Heart left ventricle (tissue), 16 donors: ENCODE measurements at regions not wholly inside any gene's neighbourhood (a gene's known extent, or its start where the extent isn't known, plus 50 kb on each side); places are given as distances from the start of the nearest gene placed in this dataset.

Source experiments
- ATAC-seq, 4 donors: fragments of 200-7000 bp; cut with Tn5 transposase; one replicate each; pipeline ENCODE4 v1.9.1; 2020 to 2022; ENCODE audit warnings: moderate library complexity in 4 of 4, mild to moderate bottlenecking in 3 of 4, moderate number of reproducible peaks in 1 of 4
- DNase-seq, 5 donors: peaks; one replicate each; pipeline ENCODE4 v3.0.0-alpha.2; 2020
- H3K27ac ChIP-seq, 12 donors: fragments of 200-600 bp; sonication (generic) in 4 of 12; one replicate each; pipeline versions ENCODE4 v1.5.0 to v1.8.0; 2016 to 2022; ENCODE audit warnings: mild to moderate bottlenecking in 2 of 12
- H3K27me3 ChIP-seq, 9 donors: fragments of 200-600 bp; sonication (generic) in 2 of 9; one replicate each; pipeline versions ENCODE4 v1.5.1 to v1.8.0; 2016 to 2022; ENCODE audit warnings: mild to moderate bottlenecking in 3 of 9
- H3K36me3 ChIP-seq, 9 donors: fragments of 200-600 bp; sonication (generic) in 2 of 9; one replicate each; pipeline versions ENCODE4 v1.5.0 to v1.8.0; 2018 to 2022; ENCODE audit warnings: mild to moderate bottlenecking in 2 of 9
- H3K4me1 ChIP-seq, 12 donors: fragments of 200-600 bp; sonication (generic) in 4 of 12; one replicate each; pipeline versions ENCODE4 v1.5.0 to v1.8.0; 2016 to 2022; ENCODE audit warnings: mild to moderate bottlenecking in 3 of 12
- H3K4me3 ChIP-seq, 12 donors: fragments of 200-600 bp; sonication (generic) in 4 of 12; one replicate each; pipeline versions ENCODE4 v1.5.0 to v1.8.0; 2017 to 2022; ENCODE audit warnings: mild to moderate bottlenecking in 9 of 12, moderate library complexity in 4 of 12
- H3K9me3 ChIP-seq, 12 donors: fragments of 200-600 bp; sonication (generic) in 4 of 12; one replicate each; pipeline versions ENCODE4 v1.5.0 to v1.8.0; 2016 to 2022; ENCODE audit warnings: mild to moderate bottlenecking in 1 of 12
- POLR2A ChIP-seq, 2 donors: fragments of 450-650 bp; IDR thresholded peaks; one replicate each; pipeline ENCODE4 v1.6.1; 2017; ENCODE audit warnings: antibody characterized with exemption in 2 of 2, mild to moderate bottlenecking in 2 of 2, moderate library complexity in 2 of 2
- WGBS, 4 donors: extraction: QIAGEN DNeasy Blood & Tissue Kit in 2 of 4; methylation state at CpG; one replicate each; pipeline versions ENCODE4 v1.1.5 to v1.1.7; 2013 to 2018; 5-methylcytosine and 5-hydroxymethylcytosine counted together
- intact Hi-C, 10 donors: fragments of 100-400 bp; cut with DNase I; formaldehyde crosslinking; loops; one replicate each; pipeline versions ENCODE4 v1.11.1 to v1.14.2; 2022
- TF ChIP-seq, protein P1 (sequence below), 12 donors: fragments of 200-600 bp; sonication (generic) in 4 of 12; IDR thresholded peaks; one replicate each; pipeline versions ENCODE4 v1.5.0 to v1.8.0; 2018 to 2022; ENCODE audit warnings: antibody characterized with exemption in 12 of 12, mild to moderate bottlenecking in 5 of 12
- donor health status: ischemic (EF 13 %, LVEDD 7.1; RV severe dilation, severe dysfunction).
- donor health status: healthy with polysubstance abuse.
- donor health status: DM: no; HTN: yes; CAD: no.
- donor health status: DM: no; HTN: no; CAD: no.
- donor health status: ischemic (EF 25% LVEDD 6.9; RV normal size, moderate dysfunction).
- donor health status: ischemic (EF 25% LVEDD 5.7; RV mildly dilated, moderate dysfunction).
- donor health status: healthy.
- donor health status: DM: yes; HTN: yes; CAD: no.
- donor health status: ischemic (EF 35%, LVEDD 5.7; RV mildly dilated, moderate dysfunction).
- donor health status: nonischemic (EF 11% LVEDD 7.7; RV severe dilation, severe dysfunction).
- donor health status: DM: yes; HTN: yes; CAD: no.
- donor health status: PGD.
- donor health status: ischemic (EF 29% LVEDD 5.4; RV normal size, mild dysfunction).
- donor health status: nonischemic (EF 23%, LVEDD 6.1; RV moderate dilation, normal function).

DNA sequence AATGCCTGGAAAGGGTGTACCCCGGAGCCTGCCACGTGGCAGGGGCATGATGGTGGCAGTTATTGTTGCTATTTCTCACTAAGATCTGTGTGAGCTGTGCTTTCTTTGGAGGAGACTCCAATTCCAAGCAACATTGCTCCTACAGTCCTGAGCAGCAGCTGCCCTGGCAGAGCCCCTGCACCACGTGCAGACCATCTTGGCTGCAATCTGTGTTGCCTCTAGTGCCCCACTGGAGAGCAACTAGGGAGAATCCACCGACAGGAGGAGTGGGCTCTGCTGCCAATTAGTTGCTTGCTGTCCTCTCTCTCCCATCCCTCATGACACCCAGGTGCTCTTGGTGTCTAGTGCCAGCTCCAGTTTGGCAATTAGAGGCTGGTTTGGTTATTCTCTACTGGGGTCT is 116.0 kb downstream of the PXDC1 start:
- Histone ChIP-seq H3K27me3 (no peaks in the 10 kb centered on the region), H3K27ac (no peak overlapping the region), H3K4me1 (no peaks in the 10 kb centered on the region), H3K9me3 (peaks cover 0 to 3% (median 0%) of the 10 kb centered on the region in 12 donors), H3K36me3 (no peaks in the 10 kb centered on the region), H3K4me3 (no peak overlapping the region)
- 72 to 96% (median 78%) methylated on average over 4 of the region's 4 CpGs for WGBS, 4 donors
- no peak for DNase-seq
- no peak for ATAC-seq
- intact Hi-C loops = no loop called here
- TF ChIP-seq POLR2A (IDR thresholded peaks at IDR 0.05) = no peak
- TF ChIP-seq, protein P1, sequence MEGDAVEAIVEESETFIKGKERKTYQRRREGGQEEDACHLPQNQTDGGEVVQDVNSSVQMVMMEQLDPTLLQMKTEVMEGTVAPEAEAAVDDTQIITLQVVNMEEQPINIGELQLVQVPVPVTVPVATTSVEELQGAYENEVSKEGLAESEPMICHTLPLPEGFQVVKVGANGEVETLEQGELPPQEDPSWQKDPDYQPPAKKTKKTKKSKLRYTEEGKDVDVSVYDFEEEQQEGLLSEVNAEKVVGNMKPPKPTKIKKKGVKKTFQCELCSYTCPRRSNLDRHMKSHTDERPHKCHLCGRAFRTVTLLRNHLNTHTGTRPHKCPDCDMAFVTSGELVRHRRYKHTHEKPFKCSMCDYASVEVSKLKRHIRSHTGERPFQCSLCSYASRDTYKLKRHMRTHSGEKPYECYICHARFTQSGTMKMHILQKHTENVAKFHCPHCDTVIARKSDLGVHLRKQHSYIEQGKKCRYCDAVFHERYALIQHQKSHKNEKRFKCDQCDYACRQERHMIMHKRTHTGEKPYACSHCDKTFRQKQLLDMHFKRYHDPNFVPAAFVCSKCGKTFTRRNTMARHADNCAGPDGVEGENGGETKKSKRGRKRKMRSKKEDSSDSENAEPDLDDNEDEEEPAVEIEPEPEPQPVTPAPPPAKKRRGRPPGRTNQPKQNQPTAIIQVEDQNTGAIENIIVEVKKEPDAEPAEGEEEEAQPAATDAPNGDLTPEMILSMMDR (IDR thresholded peaks at IDR 0.05) = no peak

- intact Hi-C loops = no loop called here
- TF ChIP-seq POLR2A (IDR thresholded peaks at IDR 0.05) = no peak
- TF ChIP-seq, protein P1 (IDR thresholded peaks at IDR 0.05) = no peak
These were observed 117.2 kb downstream of the PXDC1 start for GRCh38 chr6:3634280-3634816.

GRCh38 chr6:3633711-3634110 is 117.8 kb downstream of the PXDC1 start:
- intact Hi-C loops = no loop called here
- ATAC-seq (no peak), DNase-seq (no peak)
- WGBS, 4 donors = 86 to 89% (median 87%) methylated on average over 3 to 5 of the region's 5 CpGs
- Histone ChIP-seq H3K4me3 (no peak overlapping the region), H3K27me3 (peaks cover 0 to 3% (median 0%) of the 10 kb centered on the region in 9 donors), H3K4me1 (no peaks in the 10 kb centered on the region), H3K9me3 (peaks cover 0 to 2% (median 0%) of the 10 kb centered on the region in 12 donors), H3K27ac (no peak overlapping the region), H3K36me3 (no peaks in the 10 kb centered on the region)
- TF ChIP-seq POLR2A (IDR thresholded peaks at IDR 0.05) = no peak
- TF ChIP-seq, protein P1 (IDR thresholded peaks at IDR 0.05) = no peak

More at GRCh38 chr6:3634280-3634816, 117.2 kb downstream of the PXDC1 start:
- no peak for ATAC-seq
- 88 to 93% (median 92%) methylated on average over 5 of the region's 5 CpGs for WGBS, 4 donors
- Histone ChIP-seq H3K4me1 (no peaks in the 10 kb centered on the region), H3K9me3 (peaks cover 0 to 3% (median 0%) of the 10 kb centered on the region in 12 donors), H3K27me3 (no peaks in the 10 kb centered on the region), H3K4me3 (no peak overlapping the region), H3K36me3 (no peaks in the 10 kb centered on the region), H3K27ac (no peak overlapping the region)
- DNase-seq = no peak

DNA sequence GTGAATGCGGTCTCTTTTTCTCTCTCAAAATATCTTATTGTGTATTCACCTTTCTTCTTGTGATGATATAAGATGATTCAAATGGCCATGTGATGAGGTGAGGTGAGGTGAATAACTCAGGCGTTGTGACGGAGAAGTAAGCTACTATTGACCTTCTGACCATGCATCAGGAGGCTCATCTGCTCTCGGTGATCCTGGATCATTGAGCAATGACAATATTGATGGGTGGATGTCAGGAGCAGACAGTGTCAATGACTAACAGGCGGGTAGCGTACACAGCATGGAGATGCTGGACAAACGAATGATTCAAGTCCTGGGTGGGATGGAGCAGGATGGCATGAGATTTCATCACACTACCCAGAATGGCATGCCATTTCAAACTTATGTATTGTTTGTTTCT is 119.6 kb downstream of the PXDC1 start:
- no peaks in the 10 kb centered on the region for H3K9me3 ChIP-seq
- 89 to 94% (median 92%) methylated on average over 7 of the region's 7 CpGs for WGBS, 4 donors
- no peaks in the 10 kb centered on the region for H3K36me3 ChIP-seq
- TF ChIP-seq, protein P1 (IDR thresholded peaks at IDR 0.05) = no peak
- TF ChIP-seq POLR2A (IDR thresholded peaks at IDR 0.05) = no peak
- H3K27ac ChIP-seq = no peak overlapping the region
- intact Hi-C loops = no loop called here
- ATAC-seq (no peak), DNase-seq (no peak)
- no peak overlapping the region for H3K4me3 ChIP-seq
- H3K4me1 ChIP-seq = no peaks in the 10 kb centered on the region
- H3K27me3 ChIP-seq = peaks cover 0 to 10% (median 0%) of the 10 kb centered on the region in 9 donors
